GM23338 (cell line): ENCODE measurements at regions not wholly inside any gene's neighbourhood (a gene's known extent, or its start where the extent isn't known, plus 50 kb on each side); places are given as distances from the start of the nearest gene placed in this dataset.

ENCODE experiments used
- ATAC-seq: fragments of 200-7000 bp; cut with Tn5 transposase; 3 replicates; pipeline ENCODE4 v1.9.1; 2020
- DNase-seq: peaks from one replicate; pipeline ENCODE4 v3.0.0-alpha.2; 2015; ENCODE audit warnings: low spot score
- H2AFZ ChIP-seq: fragments of 200-600 bp; sonication (generic); 2 replicates; pipeline ENCODE4 v1.8.0; 2016; ENCODE audit warnings: antibody characterized with exemption, mild to moderate bottlenecking, moderate library complexity
- H3F3A ChIP-seq: fragments of 200-600 bp; sonication (generic); replicated peaks from 2 replicates; pipeline ENCODE4 v1.8.0; 2017; ENCODE audit warnings: antibody characterized with exemption, mixed run types, low read depth
- H3K27ac ChIP-seq: fragments of 200-600 bp; sonication (generic); 2 replicates; pipeline ENCODE4 v1.6.1; 2016; ENCODE audit warnings: low read depth
- H3K27me3 ChIP-seq: fragments of 200-600 bp; sonication (generic); 2 replicates; pipeline ENCODE4 v1.8.0; 2016; ENCODE audit warnings: mild to moderate bottlenecking, mixed run types, moderate library complexity; ENCODE audit not compliant: insufficient read depth
- H3K36me3 ChIP-seq: fragments of 200-600 bp; sonication (generic); 2 replicates; pipeline ENCODE4 v1.8.0; 2016; ENCODE audit warnings: mild to moderate bottlenecking; ENCODE audit not compliant: insufficient read depth
- H3K4me1 ChIP-seq: fragments of 200-600 bp; sonication (generic); 2 replicates; pipeline ENCODE4 v1.8.0; 2016; ENCODE audit warnings: mild to moderate bottlenecking, moderate library complexity; ENCODE audit not compliant: insufficient read depth
- H3K4me2 ChIP-seq: fragments of 200-600 bp; sonication (generic); 2 replicates; pipeline ENCODE4 v1.7.1; 2017; ENCODE audit warnings: mixed run types
- H3K4me3 ChIP-seq: fragments of 200-600 bp; sonication (generic); 2 replicates; pipeline ENCODE4 v1.6.1; 2016; ENCODE audit warnings: mixed run types
- H3K79me2 ChIP-seq: fragments of 200-600 bp; sonication (generic); replicated peaks from 2 replicates; pipeline ENCODE4 v1.8.0; 2017; ENCODE audit warnings: mild to moderate bottlenecking; ENCODE audit not compliant: insufficient read depth
- H3K9me2 ChIP-seq: fragments of 200-600 bp; sonication (generic); 2 replicates; pipeline ENCODE4 v1.8.0; 2017; ENCODE audit not compliant: insufficient read depth
- H4K20me1 ChIP-seq: fragments of 200-600 bp; sonication (generic); replicated peaks from 2 replicates; pipeline ENCODE4 v1.8.0; 2017; ENCODE audit warnings: mild to moderate bottlenecking; ENCODE audit not compliant: insufficient read depth
- H3K27ac Mint-ChIP-seq: 2 replicates; pipeline ENCODE4 v1.8.0; 2020; ENCODE audit warnings: inconsistent platforms, mild to moderate bottlenecking, moderate library complexity, mixed read lengths
- H3K27me3 Mint-ChIP-seq: 3 replicates; pipeline ENCODE4 v1.8.0; 2022; ENCODE audit warnings: low read depth, mild to moderate bottlenecking, moderate library complexity, mixed read lengths, inconsistent platforms; ENCODE audit not compliant: insufficient read depth, poor library complexity
- H3K36me3 Mint-ChIP-seq: 3 replicates; pipeline ENCODE4 v1.8.0; 2021; ENCODE audit warnings: low read depth, mild to moderate bottlenecking, inconsistent platforms, moderate library complexity, mixed read lengths
- H3K4me1 Mint-ChIP-seq: 3 replicates; pipeline ENCODE4 v1.8.0; 2020; ENCODE audit warnings: mild to moderate bottlenecking, inconsistent platforms, mixed read lengths
- H3K4me3 Mint-ChIP-seq: 3 replicates; pipeline ENCODE4 v1.8.0; 2021; ENCODE audit warnings: moderate library complexity, mild to moderate bottlenecking, inconsistent platforms, mixed read lengths
- H3K9me3 Mint-ChIP-seq: 3 replicates; pipeline ENCODE4 v1.8.0; 2020; ENCODE audit warnings: moderate library complexity, mild to moderate bottlenecking, inconsistent platforms, mixed read lengths
- CTCF ChIP-seq, 2 experiments: fragments of 200-600 bp in 1 of 2; sonication (generic) in 1 of 2; conservative IDR thresholded peaks; 2 replicates each; pipeline versions ENCODE4 v1.5.1 to v1.6.1; 2016 to 2017; ENCODE audit warnings: antibody characterized with exemption in 2 of 2, low read depth in 2 of 2, mild to moderate bottlenecking in 2 of 2, moderate library complexity in 1 of 2
- EZH2 ChIP-seq: fragments of 200-600 bp; sonication (generic); IDR thresholded peaks from one replicate; pipeline ENCODE4 v1.8.0; 2017; ENCODE audit warnings: antibody characterized with exemption, mild to moderate bottlenecking, low read depth; ENCODE audit not compliant: unreplicated experiment
- EZH2phosphoT487 ChIP-seq: fragments of 200-600 bp; sonication (generic); IDR thresholded peaks from one replicate; pipeline ENCODE4 v1.8.1; 2018; ENCODE audit warnings: antibody characterized with exemption; ENCODE audit not compliant: unreplicated experiment
- JUNB ChIP-seq: IDR thresholded peaks from one replicate; pipeline ENCODE4 v1.6.1; 2016; ENCODE audit warnings: antibody characterized with exemption; ENCODE audit not compliant: unreplicated experiment
- NANOG ChIP-seq: IDR thresholded peaks from 2 replicates; pipeline ENCODE4 v1.6.1; 2016; ENCODE audit warnings: antibody characterized with exemption, borderline replicate concordance
- POLR2AphosphoS5 ChIP-seq: IDR thresholded peaks from 2 replicates; pipeline ENCODE4 v1.6.1; 2016; ENCODE audit warnings: antibody characterized with exemption, low read depth
- STAT1 ChIP-seq: IDR thresholded peaks from one replicate; pipeline ENCODE4 v1.6.1; 2016; ENCODE audit warnings: antibody characterized with exemption; ENCODE audit not compliant: unreplicated experiment
- ZNF114 ChIP-seq: fragments of 250-450 bp; sonication (Bioruptor Pico); IDR thresholded peaks from 2 replicates; pipeline ENCODE4 v1.5.0; 2020; ENCODE audit warnings: mild to moderate bottlenecking, moderate library complexity
- ZNF331 ChIP-seq: fragments of 250-450 bp; sonication (Bioruptor Pico); IDR thresholded peaks from 2 replicates; pipeline ENCODE4 v1.5.0; 2020; ENCODE audit warnings: low read depth, mild to moderate bottlenecking, moderate library complexity
- TF ChIP-seq, protein P1 (sequence below): IDR thresholded peaks from one replicate; pipeline ENCODE4 v1.6.1; 2018; ENCODE audit warnings: antibody characterized with exemption; ENCODE audit not compliant: unreplicated experiment
- TF ChIP-seq, protein P2 (sequence below): IDR thresholded peaks from 2 replicates; pipeline ENCODE4 v1.6.1; 2016; ENCODE audit warnings: antibody characterized with exemption

GRCh38 chr19:46928951-46929350 is 68.2 kb downstream of the ARHGAP35 start:
- no peaks in the 10 kb centered on the region for H3K27me3 ChIP-seq
- peak; percentile 30 for DNase-seq
- no peak overlapping the region for H3K4me3 ChIP-seq
- no peaks in the 10 kb centered on the region for H3F3A ChIP-seq
- ATAC-seq, result no peak
- Mint-ChIP-seq H3K9me3 (no peaks in the 10 kb centered on the region), H3K36me3 (no peaks in the 10 kb centered on the region), H3K27me3 (no peaks in the 10 kb centered on the region), H3K27ac (no peak overlapping the region), H3K4me3 (no peak overlapping the region), H3K4me1 (peaks cover 31% of the 10 kb centered on the region)
- no peak overlapping the region for H3K27ac ChIP-seq
- peaks cover 48% of the 10 kb centered on the region for H4K20me1 ChIP-seq
- H3K4me2 ChIP-seq, result no peak overlapping the region
- H2AFZ ChIP-seq, result no peak overlapping the region
- H3K4me1 ChIP-seq, result peaks cover 33% of the 10 kb centered on the region
- H3K9me2 ChIP-seq, result no peaks in the 10 kb centered on the region
- no peaks in the 10 kb centered on the region for H3K36me3 ChIP-seq
- peaks cover 97% of the 10 kb centered on the region for H3K79me2 ChIP-seq
- peak; percentile 35 to 52; a peak in 3 of 4 replicates for TF ChIP-seq CTCF (conservative IDR thresholded peaks at IDR 0.05; ENCODE audit: low read depth in 2 of 2)
- no peak for TF ChIP-seq ZNF114 (CRISPR knock-in tag)

DNA sequence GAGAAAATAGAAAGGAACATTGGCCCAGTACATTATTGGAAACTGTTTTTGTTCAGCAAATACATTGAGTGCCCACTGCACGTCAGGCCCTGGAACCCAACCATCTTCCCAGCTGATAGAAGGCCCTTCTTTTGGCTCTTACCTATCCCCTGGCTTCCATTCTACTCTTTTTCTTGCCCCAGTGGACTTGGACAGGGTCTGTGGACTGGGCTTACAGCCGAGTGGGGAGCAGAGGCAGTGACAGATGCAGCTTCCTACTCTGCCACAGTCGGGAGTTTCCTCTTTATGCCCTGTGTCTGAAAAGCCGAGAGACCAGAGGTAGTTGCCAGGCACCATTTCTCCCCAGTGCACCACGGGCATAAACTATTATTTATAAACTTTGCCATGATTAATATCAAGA is 70.4 kb downstream of the ARHGAP35 start:
- Mint-ChIP-seq H3K27ac (no peak overlapping the region), H3K9me3 (no peaks in the 10 kb centered on the region), H3K27me3 (peaks cover 2% of the 10 kb centered on the region), H3K4me1 (peaks cover 19% of the 10 kb centered on the region; the same call in 2 of the 3 replicates), H3K4me3 (no peak overlapping the region), H3K36me3 (no peaks in the 10 kb centered on the region)
- ATAC-seq, result no peak
- H3F3A ChIP-seq, result no peaks in the 10 kb centered on the region
- H3K4me3 ChIP-seq, result no peak overlapping the region
- H3K27ac ChIP-seq, result 0 out of 2 replicates have a peak overlapping the region, but pooled peaks have one; percentile 14
- no peak for DNase-seq
- no peaks in the 10 kb centered on the region for H3K9me2 ChIP-seq
- no peak overlapping the region for H2AFZ ChIP-seq
- peaks cover 15% of the 10 kb centered on the region for H3K4me1 ChIP-seq
- peaks cover 27% of the 10 kb centered on the region for H4K20me1 ChIP-seq
- no peak overlapping the region for H3K4me2 ChIP-seq
- no peaks in the 10 kb centered on the region for H3K36me3 ChIP-seq
- no peaks in the 10 kb centered on the region for H3K27me3 ChIP-seq
- peaks cover 93% of the 10 kb centered on the region for H3K79me2 ChIP-seq
- no peak for TF ChIP-seq NANOG
- no peak for TF ChIP-seq EZH2
- TF ChIP-seq STAT1, result no peak
- TF ChIP-seq CTCF (conservative IDR thresholded peaks at IDR 0.05; ENCODE audit: low read depth in 2 of 2), result no peak
- TF ChIP-seq, protein P1, sequence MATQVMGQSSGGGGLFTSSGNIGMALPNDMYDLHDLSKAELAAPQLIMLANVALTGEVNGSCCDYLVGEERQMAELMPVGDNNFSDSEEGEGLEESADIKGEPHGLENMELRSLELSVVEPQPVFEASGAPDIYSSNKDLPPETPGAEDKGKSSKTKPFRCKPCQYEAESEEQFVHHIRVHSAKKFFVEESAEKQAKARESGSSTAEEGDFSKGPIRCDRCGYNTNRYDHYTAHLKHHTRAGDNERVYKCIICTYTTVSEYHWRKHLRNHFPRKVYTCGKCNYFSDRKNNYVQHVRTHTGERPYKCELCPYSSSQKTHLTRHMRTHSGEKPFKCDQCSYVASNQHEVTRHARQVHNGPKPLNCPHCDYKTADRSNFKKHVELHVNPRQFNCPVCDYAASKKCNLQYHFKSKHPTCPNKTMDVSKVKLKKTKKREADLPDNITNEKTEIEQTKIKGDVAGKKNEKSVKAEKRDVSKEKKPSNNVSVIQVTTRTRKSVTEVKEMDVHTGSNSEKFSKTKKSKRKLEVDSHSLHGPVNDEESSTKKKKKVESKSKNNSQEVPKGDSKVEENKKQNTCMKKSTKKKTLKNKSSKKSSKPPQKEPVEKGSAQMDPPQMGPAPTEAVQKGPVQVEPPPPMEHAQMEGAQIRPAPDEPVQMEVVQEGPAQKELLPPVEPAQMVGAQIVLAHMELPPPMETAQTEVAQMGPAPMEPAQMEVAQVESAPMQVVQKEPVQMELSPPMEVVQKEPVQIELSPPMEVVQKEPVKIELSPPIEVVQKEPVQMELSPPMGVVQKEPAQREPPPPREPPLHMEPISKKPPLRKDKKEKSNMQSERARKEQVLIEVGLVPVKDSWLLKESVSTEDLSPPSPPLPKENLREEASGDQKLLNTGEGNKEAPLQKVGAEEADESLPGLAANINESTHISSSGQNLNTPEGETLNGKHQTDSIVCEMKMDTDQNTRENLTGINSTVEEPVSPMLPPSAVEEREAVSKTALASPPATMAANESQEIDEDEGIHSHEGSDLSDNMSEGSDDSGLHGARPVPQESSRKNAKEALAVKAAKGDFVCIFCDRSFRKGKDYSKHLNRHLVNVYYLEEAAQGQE, result no peak
- no peak for TF ChIP-seq ZNF114 (CRISPR knock-in tag)
- TF ChIP-seq EZH2phosphoT487, result no peak
- no peak for TF ChIP-seq ZNF331
- no peak for TF ChIP-seq JUNB
- TF ChIP-seq, protein P2, sequence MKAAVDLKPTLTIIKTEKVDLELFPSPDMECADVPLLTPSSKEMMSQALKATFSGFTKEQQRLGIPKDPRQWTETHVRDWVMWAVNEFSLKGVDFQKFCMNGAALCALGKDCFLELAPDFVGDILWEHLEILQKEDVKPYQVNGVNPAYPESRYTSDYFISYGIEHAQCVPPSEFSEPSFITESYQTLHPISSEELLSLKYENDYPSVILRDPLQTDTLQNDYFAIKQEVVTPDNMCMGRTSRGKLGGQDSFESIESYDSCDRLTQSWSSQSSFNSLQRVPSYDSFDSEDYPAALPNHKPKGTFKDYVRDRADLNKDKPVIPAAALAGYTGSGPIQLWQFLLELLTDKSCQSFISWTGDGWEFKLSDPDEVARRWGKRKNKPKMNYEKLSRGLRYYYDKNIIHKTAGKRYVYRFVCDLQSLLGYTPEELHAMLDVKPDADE, result no peak
- no peak for TF ChIP-seq POLR2AphosphoS5
